ENCODE measurements at regions not wholly inside any gene's neighbourhood (a gene's known extent, or its start where the extent isn't known, plus 50 kb on each side); places are given as distances from the start of the nearest gene placed in this dataset.

DNA sequence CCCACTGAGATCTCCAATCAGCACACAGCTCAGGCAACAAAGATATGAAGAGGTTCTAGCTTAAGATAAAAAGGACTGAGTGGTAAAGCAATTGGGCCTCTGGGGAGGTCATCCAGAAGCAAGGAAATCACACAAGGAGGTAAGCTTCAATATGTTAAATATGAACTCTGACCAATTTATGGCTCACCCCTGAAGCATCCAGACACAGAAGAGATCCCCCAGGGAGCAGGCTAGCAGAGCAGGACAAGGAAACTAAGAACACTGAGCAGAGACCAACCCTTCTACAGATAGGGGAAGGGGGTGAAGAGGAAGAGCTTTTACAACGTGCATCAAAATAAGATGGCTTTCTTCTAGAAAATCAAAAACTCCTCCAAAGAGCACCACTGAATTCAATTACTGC, 616.2 kb downstream of the DNAH5 start:
- no peak for DNase-seq

DNA sequence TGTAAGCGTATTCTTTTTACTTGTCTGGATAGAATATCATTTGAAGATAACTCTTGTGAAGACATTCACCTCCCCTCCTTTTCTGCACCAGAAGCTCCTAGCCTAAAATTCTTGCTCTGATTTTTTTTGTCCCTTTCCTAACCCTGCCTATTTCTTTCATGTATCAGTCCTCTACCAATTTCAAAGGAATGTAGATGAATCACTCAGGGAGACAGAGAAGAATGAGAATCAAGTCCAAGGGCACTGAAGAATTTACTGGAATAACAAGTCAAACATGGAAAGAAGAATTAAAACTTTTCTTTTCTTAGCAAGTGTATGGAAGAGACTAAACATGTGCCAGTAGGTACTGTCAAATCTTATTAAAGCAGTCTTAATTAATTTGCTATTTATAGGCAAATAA, 618.7 kb downstream of the DNAH5 start:
- no peak for DNase-seq

DNA sequence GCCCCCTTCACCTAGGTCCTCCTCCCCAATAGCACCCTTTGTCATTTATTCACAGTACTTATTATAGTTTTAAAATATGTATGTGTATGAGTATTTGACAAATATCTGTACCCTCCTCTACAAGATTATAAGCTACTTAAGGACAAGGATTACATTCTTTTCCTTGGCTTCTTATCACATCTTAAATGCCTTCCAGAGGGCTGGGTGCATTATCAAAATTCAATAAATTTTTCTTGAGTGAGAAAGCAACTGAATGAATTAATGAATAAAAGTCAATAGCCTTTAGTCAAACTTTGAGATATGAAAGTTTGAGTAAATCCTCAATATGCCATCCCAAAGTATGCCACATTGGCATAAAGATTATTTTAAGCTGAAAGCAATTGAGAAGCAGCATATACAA, 621.7 kb downstream of the DNAH5 start:
- no peak for DNase-seq

- no peak for DNase-seq
Measured at GRCh38 chr5:13317654-13318053, 626.8 kb downstream of the DNAH5 start.

- no peak for DNase-seq
Measured at GRCh38 chr5:13316176-13316575, 628.3 kb downstream of the DNAH5 start.

GRCh38 chr5:13307480-13307879, 637.0 kb downstream of the DNAH5 start:
- DNase-seq = no peak

- DNase-seq = no peak
Measured at GRCh38 chr5:13303445-13303844, 641.0 kb downstream of the DNAH5 start.

- no peak for DNase-seq
Measured at GRCh38 chr5:13278811-13279210, 665.7 kb downstream of the DNAH5 start.

GRCh38 chr5:13278148-13278547, 666.3 kb downstream of the DNAH5 start:
- no peak for DNase-seq

- no peak for DNase-seq
Measured at GRCh38 chr5:13276156-13276555, 668.3 kb downstream of the DNAH5 start.

- no peak for DNase-seq
Measured at GRCh38 chr5:13263701-13264100, 680.8 kb downstream of the DNAH5 start.

GRCh38 chr5:13253111-13253510, 691.4 kb downstream of the DNAH5 start:
- DNase-seq = no peak

- DNase-seq = no peak
Measured at GRCh38 chr5:13252699-13253098, 691.8 kb downstream of the DNAH5 start.

- no peak for DNase-seq
Measured at GRCh38 chr5:13251623-13252376, 692.7 kb downstream of the DNAH5 start.

- DNase-seq = no peak
Measured at GRCh38 chr5:13250464-13251291, 693.8 kb downstream of the DNAH5 start.

DNA sequence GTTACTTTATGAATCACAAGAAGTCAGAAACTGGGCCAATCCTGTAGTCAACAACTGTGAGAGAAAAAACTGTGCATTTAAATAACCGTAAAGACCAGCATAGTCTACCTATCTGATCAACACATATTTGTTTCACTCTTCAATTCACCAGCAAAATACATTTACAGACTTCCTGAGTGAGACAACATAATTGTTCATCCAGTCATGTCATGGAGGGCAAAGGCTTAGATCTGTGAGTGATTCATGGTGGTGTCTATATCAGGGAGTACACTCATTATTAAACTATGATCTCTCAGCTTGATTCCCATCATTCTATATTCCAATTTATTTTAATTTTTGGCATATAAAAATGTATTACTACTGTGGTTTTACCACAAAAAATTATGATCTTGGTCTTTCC, 694.6 kb downstream of the DNAH5 start:
- DNase-seq = no peak

DNA sequence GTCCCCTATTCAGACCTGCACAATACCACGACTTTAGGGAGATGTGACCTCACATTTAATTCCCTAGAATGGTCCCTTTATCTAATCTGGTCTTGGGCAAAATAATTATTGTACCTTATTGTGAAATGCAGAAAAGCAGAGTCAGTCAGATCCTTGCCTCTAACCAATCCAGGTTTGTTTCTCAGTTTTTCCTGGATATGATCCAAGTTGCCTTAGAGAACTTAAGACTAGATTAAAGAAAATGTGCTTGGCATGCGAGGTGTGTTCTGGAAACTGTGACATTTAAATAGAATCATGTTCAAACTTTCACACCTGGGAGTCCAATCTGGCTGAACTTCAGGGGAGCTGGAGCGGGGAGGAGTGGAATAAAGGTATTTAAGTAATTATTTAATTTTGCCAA, 696.2 kb downstream of the DNAH5 start:
- no peak for DNase-seq

- no peak for DNase-seq
Measured at GRCh38 chr5:13246053-13246452, 698.4 kb downstream of the DNAH5 start.

DNA sequence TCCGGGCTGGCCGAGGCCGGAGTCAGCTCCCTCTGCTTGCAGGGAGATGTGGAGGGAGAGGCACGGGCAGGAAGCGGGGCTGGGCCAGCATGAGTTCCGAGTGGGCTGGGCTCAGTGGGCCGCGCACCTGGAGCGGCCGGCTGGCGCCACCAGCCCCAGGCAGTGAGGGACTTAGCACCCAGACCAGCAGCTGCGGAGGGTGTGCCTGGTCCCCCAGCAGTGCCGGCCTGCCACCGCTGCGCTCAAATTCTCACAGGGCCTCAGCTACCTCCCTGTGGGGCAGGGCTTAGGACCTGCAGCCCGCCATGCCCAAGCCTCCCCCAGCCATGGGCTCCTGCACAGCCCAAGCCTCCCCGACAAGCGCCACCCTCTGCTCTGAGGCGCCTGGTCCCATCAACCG, 700.3 kb downstream of the DNAH5 start:
- no peak for DNase-seq

DNA sequence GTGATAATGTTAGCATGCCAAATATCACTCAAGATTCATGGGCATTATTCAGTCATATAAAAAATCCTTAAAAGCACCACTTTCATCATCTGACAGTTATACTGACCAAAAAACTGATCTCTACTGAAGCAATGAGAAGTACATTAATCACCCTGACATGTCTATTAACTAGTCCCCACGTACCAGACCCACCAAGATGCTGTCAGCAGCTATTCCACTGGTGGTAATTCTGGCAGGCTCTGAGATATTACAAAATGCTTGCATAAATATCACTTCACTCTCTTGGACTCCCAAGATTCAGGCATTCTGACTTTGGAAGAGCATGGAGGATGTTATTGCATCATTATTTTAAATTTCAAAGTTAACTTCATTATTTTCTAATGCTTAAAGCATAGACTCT, 717.0 kb downstream of the DNAH5 start:
- no peak for DNase-seq

DNA sequence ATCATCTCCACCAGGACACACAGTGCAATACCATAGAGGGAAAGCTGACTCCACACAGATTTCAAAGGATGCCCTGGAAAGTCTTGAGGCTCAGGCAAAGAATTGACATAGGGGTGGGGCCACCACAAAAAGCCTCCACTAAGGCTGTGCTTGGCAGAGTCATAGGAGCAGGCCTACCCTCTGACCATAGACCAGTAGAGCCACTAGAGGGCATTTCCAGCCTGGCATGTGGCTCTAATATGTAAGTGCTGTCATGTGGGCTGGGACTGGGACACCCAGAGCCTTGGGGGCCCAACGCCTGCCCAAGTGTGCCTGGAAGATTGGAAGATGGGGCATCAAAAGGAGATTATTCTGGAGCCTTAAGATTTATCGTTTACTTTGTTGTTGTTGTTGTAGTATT, 726.0 kb downstream of the DNAH5 start:
- no peak for DNase-seq

GRCh38 chr5:13217636-13218035, 726.9 kb downstream of the DNAH5 start:
- DNase-seq = no peak

GRCh38 chr5:13215806-13216205, 728.7 kb downstream of the DNAH5 start:
- DNase-seq = no peak

DNA sequence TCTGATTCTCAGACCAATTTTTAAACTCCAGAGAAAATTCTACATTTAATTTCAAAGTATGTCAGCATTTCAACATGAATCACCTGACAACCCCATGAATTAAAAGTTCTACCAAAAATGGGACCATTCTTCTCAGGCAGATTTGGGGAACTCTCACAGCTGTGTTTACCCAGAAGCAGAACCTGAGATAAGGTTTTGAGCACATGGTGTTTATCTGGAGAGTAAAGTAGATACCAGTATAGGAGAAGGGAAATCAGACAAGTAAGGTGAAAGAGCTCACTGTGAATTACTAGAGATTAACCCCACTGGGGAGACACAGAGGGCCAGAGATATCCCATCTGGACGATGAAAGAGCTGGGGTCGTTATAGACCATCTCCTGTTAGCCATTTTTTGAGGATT, 729.1 kb downstream of the DNAH5 start:
- no peak for DNase-seq

- DNase-seq = no peak
Measured at GRCh38 chr5:13214182-13214581, 730.3 kb downstream of the DNAH5 start.
